D721Med (cell line): ENCODE measurements at regions not wholly inside any gene's neighbourhood (a gene's known extent, or its start where the extent isn't known, plus 50 kb on each side); places are given as distances from the start of the nearest gene placed in this dataset.

Experiments used
- DNase-seq: peaks from one replicate; pipeline ENCODE4 v3.0.0; 2011; ENCODE audit warnings: low spot score; ENCODE audit not compliant: insufficient read length
- FAIRE-seq: peaks from 2 replicates; lab custom pipeline; 2011; peaks lifted over from hg19 to GRCh38; lab: Jason Lieb, UNC
- TF ChIP-seq, protein P1 (sequence below): IDR thresholded peaks from 2 replicates; pipeline ENCODE4 v1.5.1; 2012; ENCODE audit warnings: mild to moderate bottlenecking, control low read depth; ENCODE audit not compliant: insufficient read depth; ENCODE audit errors: missing control alignments

DNA sequence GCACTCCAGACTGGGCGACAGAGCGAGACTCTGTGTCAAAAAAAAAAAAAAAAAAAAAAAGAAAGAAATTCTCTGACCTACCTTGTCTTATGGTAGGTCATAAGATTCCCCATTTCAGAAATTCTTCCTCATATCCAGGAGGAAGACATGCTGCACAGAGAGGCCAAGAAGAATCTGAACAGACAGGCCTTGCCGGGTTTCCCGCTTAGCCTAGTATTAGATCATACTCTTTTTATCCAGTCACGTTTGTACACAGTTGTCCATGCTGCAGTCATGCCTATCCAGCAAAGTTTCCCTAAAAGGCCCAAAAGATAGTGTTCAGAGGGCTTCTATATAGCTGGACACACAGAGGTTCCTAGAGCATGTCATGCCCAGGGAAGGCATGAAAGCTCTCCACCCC, 93.6 kb upstream of the CHODL start:
- DNase-seq (no peak), FAIRE-seq (no peak)
- TF ChIP-seq, protein P1, sequence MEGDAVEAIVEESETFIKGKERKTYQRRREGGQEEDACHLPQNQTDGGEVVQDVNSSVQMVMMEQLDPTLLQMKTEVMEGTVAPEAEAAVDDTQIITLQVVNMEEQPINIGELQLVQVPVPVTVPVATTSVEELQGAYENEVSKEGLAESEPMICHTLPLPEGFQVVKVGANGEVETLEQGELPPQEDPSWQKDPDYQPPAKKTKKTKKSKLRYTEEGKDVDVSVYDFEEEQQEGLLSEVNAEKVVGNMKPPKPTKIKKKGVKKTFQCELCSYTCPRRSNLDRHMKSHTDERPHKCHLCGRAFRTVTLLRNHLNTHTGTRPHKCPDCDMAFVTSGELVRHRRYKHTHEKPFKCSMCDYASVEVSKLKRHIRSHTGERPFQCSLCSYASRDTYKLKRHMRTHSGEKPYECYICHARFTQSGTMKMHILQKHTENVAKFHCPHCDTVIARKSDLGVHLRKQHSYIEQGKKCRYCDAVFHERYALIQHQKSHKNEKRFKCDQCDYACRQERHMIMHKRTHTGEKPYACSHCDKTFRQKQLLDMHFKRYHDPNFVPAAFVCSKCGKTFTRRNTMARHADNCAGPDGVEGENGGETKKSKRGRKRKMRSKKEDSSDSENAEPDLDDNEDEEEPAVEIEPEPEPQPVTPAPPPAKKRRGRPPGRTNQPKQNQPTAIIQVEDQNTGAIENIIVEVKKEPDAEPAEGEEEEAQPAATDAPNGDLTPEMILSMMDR, result no peak

DNA sequence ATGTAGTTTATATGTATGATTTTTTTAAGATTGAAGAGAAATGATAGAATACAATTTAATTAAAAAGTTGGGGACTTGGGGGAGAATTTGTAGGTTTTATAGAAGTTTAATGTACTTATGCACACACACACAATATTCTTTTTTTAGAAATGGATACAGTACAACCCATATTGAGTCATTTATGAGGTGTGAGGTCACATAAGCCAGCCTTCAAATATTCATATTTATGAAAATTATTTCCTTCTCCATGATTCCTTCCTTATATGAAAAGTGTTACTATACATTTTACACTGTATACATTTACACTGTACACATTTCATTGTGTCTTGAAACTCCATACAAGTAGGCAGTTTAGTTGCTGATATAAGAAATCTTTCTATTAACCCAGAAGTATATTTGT, 96.2 kb upstream of the CHODL start:
- DNase-seq (no peak), FAIRE-seq (no peak)
- TF ChIP-seq, protein P1, result no peak

DNA sequence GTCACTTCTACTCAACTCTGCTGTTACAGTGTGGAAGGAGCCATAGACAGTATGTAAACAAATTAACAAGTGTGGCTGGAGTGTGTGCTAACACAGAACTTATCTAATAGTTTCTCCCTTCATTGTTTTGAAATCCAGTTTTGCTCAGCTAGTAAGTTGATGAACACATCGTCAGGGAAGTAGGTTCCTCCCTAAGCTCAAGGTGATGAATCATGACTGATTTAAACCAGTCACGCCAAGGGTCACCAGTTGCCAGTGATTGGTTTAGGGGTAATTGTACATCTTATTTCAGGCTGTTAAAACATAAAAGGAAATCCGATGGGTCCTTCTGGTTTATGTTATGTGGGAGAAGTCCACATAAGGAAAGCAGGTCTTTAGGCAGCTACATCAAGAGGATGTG, 97.0 kb upstream of the CHODL start:
- TF ChIP-seq, protein P1, result no peak
- DNase-seq (no peak), FAIRE-seq (no peak)

DNA sequence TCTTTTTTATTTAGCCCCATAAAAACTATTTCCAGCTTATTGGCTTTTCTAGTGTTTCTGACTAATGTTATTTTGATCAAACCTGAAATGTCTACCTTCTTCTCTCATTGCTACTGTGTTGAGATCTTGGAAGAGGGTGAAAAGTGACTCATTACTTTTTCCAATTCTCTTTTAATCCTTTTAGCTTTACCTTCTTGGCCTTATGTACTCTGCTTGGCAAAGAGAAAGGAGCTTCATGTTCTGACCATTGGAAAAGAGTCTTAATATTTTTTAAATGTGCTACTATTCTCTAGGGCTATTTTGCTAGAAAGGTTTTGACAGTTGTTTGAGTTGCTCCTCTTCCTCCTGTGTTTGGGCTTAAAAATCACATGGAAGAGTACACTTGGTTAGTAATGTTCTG, 97.8 kb upstream of the CHODL start:
- no peak for FAIRE-seq
- DNase-seq, result no peak
- TF ChIP-seq, protein P1, result no peak

DNA sequence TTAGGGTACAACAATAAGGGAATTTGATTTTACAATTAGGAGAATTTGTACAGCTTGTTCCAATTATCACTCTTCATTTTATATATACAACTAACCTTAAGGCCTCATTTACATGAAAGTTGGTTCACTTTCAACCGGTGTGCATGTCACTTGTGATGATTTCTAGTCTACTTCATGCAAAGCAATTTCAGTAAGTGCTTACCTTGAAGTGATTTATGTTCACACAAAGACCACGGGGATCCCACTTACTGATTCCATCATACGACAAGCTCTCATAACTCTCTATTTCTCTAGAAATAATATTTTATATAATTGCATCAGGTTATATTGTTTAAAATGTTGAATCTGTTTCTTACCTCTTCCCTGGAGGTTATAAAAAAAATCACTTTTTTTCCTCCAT, 100.3 kb upstream of the CHODL start:
- no peak for FAIRE-seq
- no peak for DNase-seq
- TF ChIP-seq, protein P1, result no peak

DNA sequence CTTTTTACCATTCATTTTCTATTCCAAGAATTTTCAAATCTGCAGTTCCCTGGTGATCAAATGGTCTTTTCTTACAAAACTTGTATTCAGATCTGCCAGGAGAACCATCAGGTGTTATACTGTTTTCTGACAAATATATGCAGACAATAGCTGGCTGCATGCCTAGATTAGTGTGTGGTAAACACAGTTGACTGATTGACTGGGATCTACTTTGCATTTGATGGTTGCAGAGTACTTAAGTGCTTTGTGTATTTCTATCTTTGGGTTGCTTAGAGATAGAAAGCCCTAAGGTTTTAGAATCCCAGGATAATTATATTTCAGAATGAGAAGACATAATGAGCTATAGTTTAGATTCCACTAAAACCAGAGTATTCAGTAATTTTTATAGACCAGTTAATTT, 102.0 kb upstream of the CHODL start:
- FAIRE-seq (no peak), DNase-seq (no peak)
- TF ChIP-seq, protein P1, result no peak

DNA sequence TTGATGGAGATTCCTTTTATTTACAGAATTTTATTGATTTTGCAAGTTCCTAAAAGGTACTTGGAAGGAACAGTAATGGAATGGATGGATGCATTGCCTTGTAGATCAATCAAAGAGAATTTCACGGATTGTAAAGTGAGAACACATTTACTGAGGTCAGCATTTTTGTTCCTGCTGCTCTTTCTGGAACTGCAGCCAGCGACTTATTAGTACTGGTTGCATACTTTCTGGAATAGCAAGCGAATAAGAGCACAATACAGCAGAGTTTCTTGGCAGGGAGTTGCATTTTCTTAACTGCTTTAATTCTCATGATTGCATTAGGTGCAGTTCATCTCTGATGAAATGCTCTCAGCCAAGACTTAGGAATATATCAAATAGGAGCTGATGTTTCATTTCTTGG, 106.1 kb upstream of the CHODL start:
- FAIRE-seq (no peak), DNase-seq (no peak)
- TF ChIP-seq, protein P1, result no peak
